Mesendoderm (in vitro differentiated cells): ENCODE measurements at regions not wholly inside any gene's neighbourhood (a gene's known extent, or its start where the extent isn't known, plus 50 kb on each side); places are given as distances from the start of the nearest gene placed in this dataset.
A peak's percentile ranks its signal among the peaks of the same experiment; 100 is the strongest.

ENCODE experiments used
- DNase-seq: peaks from one replicate; pipeline ENCODE4 v3.0.0; 2013
- H2AK5ac ChIP-seq: 2 replicates; pipeline ENCODE4 v1.6.1; 2013; ENCODE audit warnings: low read length, inconsistent platforms
- H2BK120ac ChIP-seq: 2 replicates; pipeline ENCODE4 v1.6.1; 2013; ENCODE audit warnings: low read depth, mild to moderate bottlenecking, low read length, moderate library complexity, mixed read lengths
- H2BK15ac ChIP-seq: replicated peaks from 2 replicates; pipeline ENCODE4 v1.6.1; 2013; ENCODE audit warnings: low read depth, mild to moderate bottlenecking, moderate library complexity
- H2BK5ac ChIP-seq: 2 replicates; pipeline ENCODE4 v1.6.1; 2013; ENCODE audit warnings: low read length, inconsistent platforms
- H3K18ac ChIP-seq: 2 replicates; pipeline ENCODE4 v1.6.1; 2013; ENCODE audit warnings: mild to moderate bottlenecking, low read length, mixed read lengths
- H3K23ac ChIP-seq: one replicate; pipeline ENCODE4 v1.6.1; 2013; ENCODE audit warnings: low read length
- H3K27ac ChIP-seq: 2 replicates; pipeline ENCODE4 v1.5.1; 2013; ENCODE audit warnings: low read depth, mild to moderate bottlenecking, inconsistent platforms, low read length, moderate library complexity
- H3K27me3 ChIP-seq: 2 replicates; pipeline ENCODE4 v1.6.1; 2013; ENCODE audit warnings: low read length, control low read depth, mild to moderate bottlenecking, inconsistent platforms; ENCODE audit not compliant: insufficient read depth, poor library complexity
- H3K36me3 ChIP-seq: 2 replicates; pipeline ENCODE4 v1.6.1; 2013; ENCODE audit warnings: low read length, inconsistent platforms; ENCODE audit not compliant: control insufficient read depth, insufficient read depth
- H3K4ac ChIP-seq: one replicate; pipeline ENCODE4 v1.6.1; 2013; ENCODE audit warnings: low read depth, mild to moderate bottlenecking, low read length, moderate library complexity
- H3K4me1 ChIP-seq: 2 replicates; pipeline ENCODE4 v1.6.1; 2013; ENCODE audit warnings: low read depth, low read length, inconsistent platforms; ENCODE audit not compliant: control insufficient read depth
- H3K4me2 ChIP-seq: 2 replicates; pipeline ENCODE4 v1.6.1; 2013; ENCODE audit warnings: low read length
- H3K4me3 ChIP-seq: 2 replicates; pipeline ENCODE4 v1.5.1; 2013; ENCODE audit warnings: mild to moderate bottlenecking, low read length
- H3K56ac ChIP-seq: one replicate; pipeline ENCODE4 v1.6.1; 2013; ENCODE audit warnings: low read length
- H3K79me1 ChIP-seq: 2 replicates; pipeline ENCODE4 v1.6.1; 2013; ENCODE audit warnings: low read length, inconsistent platforms
- H3K79me2 ChIP-seq: 2 replicates; pipeline ENCODE4 v1.6.1; 2013; ENCODE audit warnings: mild to moderate bottlenecking, low read length; ENCODE audit not compliant: control insufficient read depth, insufficient read depth
- H3K9ac ChIP-seq: 2 replicates; pipeline ENCODE4 v1.6.1; 2013; ENCODE audit warnings: low read length, inconsistent platforms
- H4K5ac ChIP-seq: one replicate; pipeline ENCODE4 v1.6.1; 2013; ENCODE audit warnings: low read length
- H4K8ac ChIP-seq: one replicate; pipeline ENCODE4 v1.6.1; 2013; ENCODE audit warnings: low read depth, mild to moderate bottlenecking, control low read depth, low read length, moderate library complexity
- WGBS: extraction: QIAGEN DNeasy Blood & Tissue Kit; methylation state at CpG from one replicate; pipeline ENCODE4 v1.1.7; 2013; ENCODE audit warnings: low lambda C conversion rate, missing lambda C conversion rate; ENCODE audit not compliant: insufficient coverage; ENCODE audit errors: extremely low coverage; 5-methylcytosine and 5-hydroxymethylcytosine counted together

DNA sequence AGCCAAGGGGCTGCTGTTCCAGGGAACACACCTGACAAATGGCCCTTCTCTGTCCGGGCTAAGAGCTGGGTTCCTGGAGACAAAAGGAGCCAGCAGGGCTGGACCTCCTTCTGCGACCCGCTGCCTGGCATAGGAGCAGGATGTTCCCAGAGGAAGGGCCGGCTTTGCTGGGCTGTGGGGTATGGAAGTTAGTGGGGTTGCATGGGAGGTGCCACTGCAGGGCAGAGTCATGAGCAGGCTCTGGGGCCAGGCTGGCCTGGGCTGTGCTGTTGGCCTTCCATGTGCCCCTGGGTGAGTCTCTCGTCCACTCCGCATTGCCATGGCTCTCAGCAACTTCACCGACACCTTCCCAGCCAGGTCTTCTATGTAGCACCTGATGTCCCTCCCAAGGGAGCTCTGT is 507.6 kb downstream of the PTPRU start:
- Histone ChIP-seq H3K36me3 (no peaks in the 10 kb centered on the region), H3K18ac (no peak overlapping the region), H4K8ac (no peak overlapping the region), H3K79me2 (no peaks in the 10 kb centered on the region), H4K5ac (no peak overlapping the region), H2BK5ac (no peak overlapping the region), H3K79me1 (no peaks in the 10 kb centered on the region), H3K27me3 (no peaks in the 10 kb centered on the region), H3K56ac (no peak overlapping the region), H3K23ac (no peak overlapping the region), H3K4ac (no peak overlapping the region), H2BK15ac (no peak overlapping the region), H3K9ac (no peak overlapping the region), H2AK5ac (no peak overlapping the region), H2BK120ac (no peak overlapping the region), H3K4me1 (no peaks in the 10 kb centered on the region), H3K4me3 (no peak overlapping the region), H3K27ac (no peak overlapping the region), H3K4me2 (no peak overlapping the region)
- DNase-seq, result no peak
- WGBS, result no CpG with 5 or more reads among the region's 7 CpGs

DNA sequence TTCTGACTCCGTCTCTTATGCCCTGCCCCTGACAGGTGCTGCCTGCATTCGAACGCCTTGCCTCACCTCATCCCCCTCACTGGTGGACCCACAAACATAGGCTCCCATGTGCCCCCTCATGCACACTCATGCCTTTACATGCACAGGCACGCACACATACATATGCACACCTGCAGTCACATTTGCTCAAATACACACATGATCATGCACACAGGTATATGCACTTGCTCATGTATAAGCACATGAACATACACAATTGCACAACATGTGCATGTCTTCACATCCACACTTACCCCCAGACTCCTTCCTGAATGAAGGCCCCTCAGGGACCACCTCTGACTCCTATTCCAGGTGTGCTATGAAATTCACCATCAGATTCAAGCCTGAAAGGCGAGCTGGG is 506.9 kb downstream of the PTPRU start:
- Histone ChIP-seq H2BK5ac (no peak overlapping the region), H3K79me1 (no peaks in the 10 kb centered on the region), H3K27me3 (no peaks in the 10 kb centered on the region), H3K56ac (no peak overlapping the region), H3K36me3 (no peaks in the 10 kb centered on the region), H3K23ac (no peak overlapping the region), H2BK15ac (no peak overlapping the region), H4K8ac (no peak overlapping the region), H3K9ac (no peak overlapping the region), H2BK120ac (no peak overlapping the region), H3K4me1 (no peaks in the 10 kb centered on the region), H3K4me2 (no peak overlapping the region), H3K4ac (no peak overlapping the region), H4K5ac (no peak overlapping the region), H2AK5ac (no peak overlapping the region), H3K4me3 (no peak overlapping the region), H3K18ac (no peak overlapping the region), H3K79me2 (no peaks in the 10 kb centered on the region), H3K27ac (no peak overlapping the region)
- DNase-seq, result no peak
- no CpG with 5 or more reads among the region's 5 CpGs for WGBS

GRCh38 chr1:29739176-29739575 is 502.9 kb downstream of the PTPRU start:
- DNase-seq, result no peak
- Histone ChIP-seq H3K23ac (no peak overlapping the region), H4K8ac (no peak overlapping the region), H4K5ac (no peak overlapping the region), H3K36me3 (no peaks in the 10 kb centered on the region), H3K9ac (no peak overlapping the region), H3K27me3 (no peaks in the 10 kb centered on the region), H3K27ac (no peak overlapping the region), H2BK120ac (no peak overlapping the region), H3K56ac (no peak overlapping the region), H2BK5ac (no peak overlapping the region), H3K4me1 (no peaks in the 10 kb centered on the region), H3K4ac (no peak overlapping the region), H3K4me3 (no peak overlapping the region), H3K18ac (no peak overlapping the region), H3K79me2 (no peaks in the 10 kb centered on the region), H3K4me2 (no peak overlapping the region), H3K79me1 (no peaks in the 10 kb centered on the region), H2AK5ac (no peak overlapping the region), H2BK15ac (no peak overlapping the region)
- WGBS, result no CpG with 5 or more reads among the region's 1 CpG

DNA sequence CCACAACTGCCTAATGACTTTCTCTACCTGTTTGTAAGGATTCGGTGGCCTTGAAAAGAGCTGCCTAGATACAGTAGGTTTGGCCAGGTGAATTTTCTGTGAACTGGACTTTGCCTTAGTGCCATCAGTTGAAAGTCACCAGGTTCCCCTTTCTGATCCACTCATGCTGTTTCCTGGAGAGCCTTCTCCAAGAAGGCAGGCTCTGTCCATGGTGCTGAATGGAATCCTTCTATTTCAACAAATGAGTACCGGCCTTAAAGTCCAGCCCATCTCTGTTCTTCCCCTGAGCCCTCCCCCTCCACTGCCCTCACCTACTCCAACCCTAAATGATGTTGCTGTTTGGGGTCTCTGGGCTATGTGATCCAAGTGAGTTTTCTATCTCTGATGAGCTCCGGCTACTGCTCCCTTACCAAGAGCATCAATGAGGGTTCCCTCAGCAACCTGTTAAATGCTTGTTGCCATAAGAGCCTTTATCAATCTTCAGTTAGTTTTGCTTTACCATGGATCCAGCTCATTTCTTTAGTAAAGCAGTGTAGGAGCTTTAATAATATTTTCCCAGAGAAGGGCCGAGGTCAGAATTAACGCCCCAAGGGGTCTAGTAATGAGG is 500.4 kb downstream of the PTPRU start:
- H3K4ac ChIP-seq, result no peak overlapping the region
- no peak overlapping the region for H4K8ac ChIP-seq
- H3K56ac ChIP-seq, result no peak overlapping the region
- H3K79me1 ChIP-seq, result no peaks in the 10 kb centered on the region
- H3K27ac ChIP-seq, result no peak overlapping the region
- peak; percentile 74 for DNase-seq
- H3K36me3 ChIP-seq, result no peaks in the 10 kb centered on the region
- no peaks in the 10 kb centered on the region for H3K4me1 ChIP-seq
- H3K79me2 ChIP-seq, result no peaks in the 10 kb centered on the region
- H3K18ac ChIP-seq, result no peak overlapping the region
- H2BK120ac ChIP-seq, result no peak overlapping the region
- H2BK15ac ChIP-seq, result no peak overlapping the region
- H4K5ac ChIP-seq, result no peak overlapping the region
- H2BK5ac ChIP-seq, result no peak overlapping the region
- no CpG with 5 or more reads among the region's 5 CpGs for WGBS
- no peak overlapping the region for H3K23ac ChIP-seq
- H2AK5ac ChIP-seq, result no peak overlapping the region
- no peak overlapping the region for H3K4me3 ChIP-seq
- H3K9ac ChIP-seq, result no peak overlapping the region
- H3K27me3 ChIP-seq, result no peaks in the 10 kb centered on the region
- no peak overlapping the region for H3K4me2 ChIP-seq

GRCh38 chr1:29732453-29732852 is 496.1 kb downstream of the PTPRU start:
- H3K4me1 ChIP-seq, result no peaks in the 10 kb centered on the region
- no peak overlapping the region for H4K8ac ChIP-seq
- DNase-seq, result no peak
- H3K56ac ChIP-seq, result no peak overlapping the region
- H3K36me3 ChIP-seq, result no peaks in the 10 kb centered on the region
- no peak overlapping the region for H2BK15ac ChIP-seq
- H3K27me3 ChIP-seq, result no peaks in the 10 kb centered on the region
- no CpG with 5 or more reads among the region's 3 CpGs for WGBS
- H2AK5ac ChIP-seq, result no peak overlapping the region
- no peak overlapping the region for H2BK120ac ChIP-seq
- no peak overlapping the region for H3K4ac ChIP-seq
- no peak overlapping the region for H4K5ac ChIP-seq
- H3K18ac ChIP-seq, result no peak overlapping the region
- no peak overlapping the region for H3K27ac ChIP-seq
- no peak overlapping the region for H3K9ac ChIP-seq
- no peak overlapping the region for H3K4me2 ChIP-seq
- no peak overlapping the region for H3K4me3 ChIP-seq
- H3K79me1 ChIP-seq, result no peaks in the 10 kb centered on the region
- no peaks in the 10 kb centered on the region for H3K79me2 ChIP-seq
- H3K23ac ChIP-seq, result no peak overlapping the region
- no peak overlapping the region for H2BK5ac ChIP-seq

GRCh38 chr1:29730623-29731022 is 494.3 kb downstream of the PTPRU start:
- H4K5ac ChIP-seq, result no peak overlapping the region
- H3K79me1 ChIP-seq, result no peaks in the 10 kb centered on the region
- no peak for DNase-seq
- no peak overlapping the region for H2BK15ac ChIP-seq
- H3K79me2 ChIP-seq, result no peaks in the 10 kb centered on the region
- no peak overlapping the region for H4K8ac ChIP-seq
- H2BK5ac ChIP-seq, result no peak overlapping the region
- H3K4me1 ChIP-seq, result no peaks in the 10 kb centered on the region
- no peak overlapping the region for H3K27ac ChIP-seq
- no peak overlapping the region for H3K18ac ChIP-seq
- no peak overlapping the region for H3K56ac ChIP-seq
- WGBS, result no CpG with 5 or more reads among the region's 5 CpGs
- no peak overlapping the region for H3K4me2 ChIP-seq
- H3K36me3 ChIP-seq, result no peaks in the 10 kb centered on the region
- no peaks in the 10 kb centered on the region for H3K27me3 ChIP-seq
- no peak overlapping the region for H3K23ac ChIP-seq
- no peak overlapping the region for H3K4ac ChIP-seq
- no peak overlapping the region for H3K9ac ChIP-seq
- H2AK5ac ChIP-seq, result no peak overlapping the region
- H2BK120ac ChIP-seq, result no peak overlapping the region
- H3K4me3 ChIP-seq, result no peak overlapping the region
